ENCODE measurements at regions not wholly inside any gene's neighbourhood (a gene's known extent, or its start where the extent isn't known, plus 50 kb on each side); places are given as distances from the start of the nearest gene placed in this dataset.
"Not testable (repeated sequence)": the region's sequence is repeated elsewhere in the genome, so short reads cannot be mapped to it uniquely, and the experiment has no call there.

DNA sequence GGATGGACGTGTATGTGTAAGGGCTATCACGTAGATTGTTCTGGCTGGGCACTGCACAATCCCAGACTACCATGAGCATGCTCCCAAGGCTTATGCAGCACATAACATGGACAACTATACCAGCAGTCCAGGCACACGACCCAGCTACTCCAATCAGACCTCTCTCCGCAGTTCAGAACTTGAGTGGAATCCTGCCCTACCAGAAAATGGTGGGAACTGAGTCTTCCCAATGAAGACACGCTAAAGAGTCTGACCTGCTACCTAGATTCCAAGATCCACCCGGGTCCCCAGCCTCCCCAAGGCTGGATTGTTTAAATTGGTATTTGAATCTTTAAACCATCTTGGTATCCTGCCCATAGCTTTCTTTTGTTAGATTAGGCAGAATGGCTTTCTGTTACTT lies 251.3 kb upstream of the KAZN start:
- no peak for DNase-seq (ENCODE audit: low read depth)

DNA sequence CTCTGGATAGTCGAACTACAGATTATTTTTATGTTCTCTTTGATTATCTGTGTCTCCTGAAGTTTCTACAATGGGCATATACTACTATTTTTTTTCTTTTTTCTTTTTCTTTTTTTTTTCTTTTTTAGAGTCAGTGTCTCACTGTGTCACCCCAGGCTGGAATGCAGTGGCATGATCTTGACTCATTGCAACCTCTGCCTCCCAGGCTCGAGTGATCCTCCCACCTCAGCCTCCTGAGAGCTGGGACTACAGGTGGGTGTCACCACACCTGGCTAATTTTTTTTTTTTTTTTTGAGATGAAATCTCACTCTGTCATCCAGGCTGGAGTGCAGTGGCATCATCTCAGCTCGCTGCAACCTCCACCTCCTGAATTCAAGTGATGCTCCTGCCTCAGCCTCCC lies 250.7 kb upstream of the KAZN start:
- no peak for DNase-seq (ENCODE audit: low read depth)

GRCh38 chr1:14350197-14350596 lies 248.3 kb upstream of the KAZN start:
- no peak for DNase-seq (ENCODE audit: low read depth)

GRCh38 chr1:14352897-14353296 lies 245.6 kb upstream of the KAZN start:
- DNase-seq (ENCODE audit: low read depth): no peak

GRCh38 chr1:14361005-14361404 lies 237.5 kb upstream of the KAZN start:
- not testable (repeated sequence) for DNase-seq (ENCODE audit: low read depth)

- no peak for DNase-seq (ENCODE audit: low read depth)
Measured at GRCh38 chr1:14362331-14362730, 236.2 kb upstream of the KAZN start.

GRCh38 chr1:14363036-14363590 lies 235.4 kb upstream of the KAZN start:
- DNase-seq (ENCODE audit: low read depth): no peak

- DNase-seq (ENCODE audit: low read depth): no peak
Measured at GRCh38 chr1:14363707-14364413, 234.6 kb upstream of the KAZN start.

GRCh38 chr1:14365301-14365988 lies 233.0 kb upstream of the KAZN start:
- DNase-seq (ENCODE audit: low read depth): no peak

DNA sequence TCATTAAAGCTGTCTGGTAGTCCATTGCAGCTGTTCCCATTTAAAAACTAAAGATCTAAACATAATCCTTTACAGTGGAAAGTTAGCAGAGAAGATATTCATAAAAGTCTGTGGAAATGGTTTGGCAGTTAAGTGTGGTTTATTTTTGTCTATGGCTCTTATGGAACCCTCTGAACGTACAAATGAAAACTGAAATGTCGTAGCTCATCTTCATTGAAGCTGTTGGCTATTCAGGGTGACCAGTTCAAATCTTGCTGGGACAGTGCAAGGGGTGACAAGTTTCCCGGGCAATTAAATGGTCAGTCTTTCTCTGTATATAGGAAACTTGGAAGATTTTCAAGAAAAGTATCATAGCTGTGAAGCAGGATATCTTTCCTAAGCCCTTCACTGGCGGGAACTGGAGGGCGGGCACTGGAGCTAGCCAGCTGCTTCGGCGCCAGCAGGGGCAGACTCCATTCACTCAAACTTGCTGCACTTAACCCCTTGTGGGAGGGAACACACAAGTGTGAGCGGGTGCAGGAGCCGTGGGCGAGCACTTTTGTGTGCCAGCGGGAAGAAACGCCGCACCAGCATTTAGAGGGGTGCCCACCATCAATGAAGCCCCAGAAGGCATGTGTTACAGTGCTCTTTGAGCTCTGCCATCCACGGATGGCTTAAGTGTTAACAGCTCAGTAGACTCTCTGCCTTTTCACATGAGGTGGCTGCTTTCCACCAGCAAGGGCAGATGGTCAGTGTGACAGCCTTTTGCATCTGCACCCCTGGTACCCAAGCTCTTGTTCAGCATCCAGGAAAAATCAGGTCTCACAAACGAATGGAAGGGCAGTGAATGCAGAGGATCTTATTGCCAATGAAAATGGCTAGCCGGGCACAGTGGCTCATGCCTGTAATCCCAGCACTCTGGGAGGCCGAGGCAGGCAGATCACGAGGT lies 232.1 kb upstream of the KAZN start:
- no peak for DNase-seq (ENCODE audit: low read depth)

DNA sequence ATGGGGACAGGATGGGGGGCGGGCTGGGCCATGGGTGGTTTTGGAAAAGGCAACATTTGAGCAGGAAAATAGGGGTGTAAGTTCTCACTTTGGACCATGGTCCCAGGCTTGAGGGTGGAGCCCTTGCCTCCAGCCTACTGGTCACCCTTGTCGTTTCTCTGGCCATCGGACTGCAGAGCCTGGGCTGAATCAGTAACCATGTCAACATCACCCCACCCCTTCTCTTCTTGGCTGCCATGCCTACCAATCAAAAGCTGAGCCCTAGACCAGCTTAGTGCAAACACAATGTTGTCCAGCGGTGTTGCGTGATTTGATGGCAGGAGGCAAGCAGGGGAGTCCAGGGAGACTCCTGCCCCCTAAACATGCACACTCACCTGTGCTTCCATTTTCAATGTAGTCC lies 231.0 kb upstream of the KAZN start:
- DNase-seq (ENCODE audit: low read depth): no peak

GRCh38 chr1:14369526-14370213 lies 228.8 kb upstream of the KAZN start:
- no peak for DNase-seq (ENCODE audit: low read depth)

GRCh38 chr1:14371771-14372497 lies 226.6 kb upstream of the KAZN start:
- no peak for DNase-seq (ENCODE audit: low read depth)

- no peak for DNase-seq (ENCODE audit: low read depth)
Measured at GRCh38 chr1:14372526-14372925, 226.0 kb upstream of the KAZN start.

- no peak for DNase-seq (ENCODE audit: low read depth)
Measured at GRCh38 chr1:14373081-14373758, 225.3 kb upstream of the KAZN start.

GRCh38 chr1:14375226-14375625 lies 223.3 kb upstream of the KAZN start:
- no peak for DNase-seq (ENCODE audit: low read depth)

- DNase-seq (ENCODE audit: low read depth): no peak
Measured at GRCh38 chr1:14377386-14377785, 221.1 kb upstream of the KAZN start.

DNA sequence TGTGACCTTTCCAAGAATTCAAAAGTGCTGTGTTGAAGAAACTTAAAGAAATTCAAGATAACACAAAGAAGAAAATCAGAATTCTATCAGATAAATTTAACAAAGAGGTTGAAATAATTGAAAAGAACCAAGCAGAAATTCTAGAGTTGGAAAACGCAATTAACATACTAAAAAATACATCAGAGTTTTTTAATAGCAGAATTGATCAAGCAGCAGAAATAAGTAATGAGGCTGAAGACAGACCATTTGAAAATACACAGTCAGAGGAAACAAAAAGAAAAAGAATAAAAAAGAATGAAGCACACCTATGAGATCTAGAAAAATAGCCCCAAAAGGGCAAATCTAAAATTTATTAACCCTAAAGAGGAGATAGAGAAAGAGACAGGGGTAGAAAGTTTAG lies 218.1 kb upstream of the KAZN start:
- no peak for DNase-seq (ENCODE audit: low read depth)

- no peak for DNase-seq (ENCODE audit: low read depth)
Measured at GRCh38 chr1:14390816-14391215, 207.7 kb upstream of the KAZN start.

DNA sequence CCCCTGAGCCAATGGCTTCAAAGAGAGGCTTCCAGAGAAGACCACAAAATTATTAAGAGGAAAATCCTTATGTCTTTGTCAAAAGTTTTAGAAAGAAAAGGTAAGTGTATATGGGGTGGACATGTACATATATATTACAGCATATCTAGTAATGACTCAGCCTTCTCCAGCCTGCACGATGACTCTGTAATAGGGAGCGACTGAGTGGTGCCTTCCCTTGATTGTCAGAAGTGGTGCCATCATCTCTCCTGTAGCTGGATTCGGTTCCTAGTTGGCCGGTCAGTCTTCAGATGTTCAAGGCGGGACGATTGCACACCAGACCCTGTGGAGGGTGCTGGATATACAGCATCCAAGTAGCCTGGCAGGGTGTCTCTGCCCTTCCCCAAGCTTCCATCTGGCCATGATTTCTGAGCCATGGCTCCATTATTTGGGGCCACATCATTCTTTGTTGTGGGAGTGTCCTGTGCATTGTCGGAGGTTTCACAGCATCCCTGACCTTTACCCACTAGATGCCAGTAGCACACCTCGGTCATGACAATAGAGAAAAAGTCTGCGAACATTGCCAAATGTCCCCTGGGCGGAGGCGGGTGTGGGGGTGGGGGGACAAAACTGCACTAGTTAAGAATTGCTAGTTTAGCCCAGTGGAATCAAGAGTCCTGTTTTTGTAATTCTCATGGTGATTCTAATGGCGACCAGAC lies 206.2 kb upstream of the KAZN start:
- no peak for DNase-seq (ENCODE audit: low read depth)
